Activated CD4-positive, CD25-positive, alpha-beta regulatory T cell (primary cell): ENCODE measurements at regions not wholly inside any gene's neighbourhood (a gene's known extent, or its start where the extent isn't known, plus 50 kb on each side); places are given as distances from the start of the nearest gene placed in this dataset.

ENCODE experiments used
- DNase-seq, 4 experiments: peaks; one replicate each; lab custom pipeline; 2025; lab: John Stamatoyannopoulos, UW

DNA sequence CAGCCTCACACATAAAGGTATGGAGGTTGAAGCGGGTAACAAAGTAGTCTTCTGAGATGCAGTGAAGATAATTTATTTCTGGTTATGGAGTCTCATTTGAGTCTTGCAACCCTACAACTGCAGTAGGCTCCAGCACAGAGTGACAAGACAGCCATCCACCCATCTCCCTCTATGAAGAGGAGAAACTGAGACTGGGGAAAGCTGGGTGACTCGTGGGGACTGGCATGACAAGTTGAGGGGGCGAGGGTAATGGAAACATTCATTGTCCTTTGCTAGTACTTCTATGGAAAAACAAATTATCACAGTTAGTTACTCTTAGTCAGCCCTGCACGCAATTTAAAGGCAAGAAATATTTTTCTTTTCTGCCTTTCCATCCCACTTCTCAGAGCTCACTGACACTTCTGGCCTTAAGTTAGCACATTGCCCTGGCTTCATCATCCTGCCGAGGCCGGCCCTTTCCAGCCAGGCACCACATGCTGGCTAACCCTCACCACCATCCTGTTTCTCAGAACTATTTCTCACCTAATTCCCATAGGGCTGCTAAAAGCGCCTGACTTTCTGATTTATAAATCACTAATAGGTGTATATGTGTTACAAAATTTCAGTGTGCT lies 361.1 kb downstream of the ETS1 start:
- no peak for DNase-seq

GRCh38 chr11:128222245-128222884 lies 365.0 kb downstream of the ETS1 start:
- no peak for DNase-seq

GRCh38 chr11:128219731-128220120 lies 367.6 kb downstream of the ETS1 start:
- no peak for DNase-seq

GRCh38 chr11:128216198-128216597 lies 371.2 kb downstream of the ETS1 start:
- DNase-seq, result no peak

- no peak for DNase-seq
Measured at GRCh38 chr11:128215238-128215882, 372.0 kb downstream of the ETS1 start.

- no peak for DNase-seq
Measured at GRCh38 chr11:128214263-128214662, 373.1 kb downstream of the ETS1 start.

DNA sequence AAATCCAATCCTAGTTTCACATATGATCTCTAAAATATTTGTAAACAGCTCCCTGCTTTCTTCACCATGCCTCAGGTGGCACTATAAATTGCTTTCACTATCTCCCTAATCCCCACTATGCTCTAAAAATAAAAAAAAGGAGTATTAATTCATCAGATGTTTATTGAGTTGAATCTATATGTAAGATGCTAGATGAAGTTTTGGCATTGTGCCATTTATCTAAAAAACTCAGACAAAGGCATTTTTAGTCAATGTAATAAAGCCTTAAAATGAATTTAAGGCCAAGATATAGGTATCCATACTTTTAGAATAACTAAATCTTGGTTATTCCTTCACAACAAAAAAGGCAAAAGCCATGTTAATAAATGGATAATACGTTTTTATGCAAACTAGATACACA lies 373.9 kb downstream of the ETS1 start:
- DNase-seq, result no peak

DNA sequence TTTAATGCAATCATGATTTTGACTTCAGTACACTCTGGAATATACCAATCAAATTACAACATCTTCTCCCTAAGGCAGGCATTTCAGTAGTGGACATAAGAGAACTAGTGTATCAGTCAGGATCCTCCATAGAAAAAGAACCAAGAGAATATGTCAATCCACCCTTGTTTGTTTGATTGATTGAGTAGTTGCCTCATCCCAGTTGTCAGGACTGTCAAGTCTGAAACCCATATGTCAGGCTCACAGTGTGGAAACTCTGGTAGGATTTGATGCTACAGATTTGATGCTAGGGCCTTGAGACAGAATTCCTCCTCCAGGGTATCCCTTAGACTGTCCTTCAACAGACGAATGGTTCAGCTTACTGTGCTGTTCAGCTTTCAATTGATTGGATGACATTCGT lies 375.0 kb downstream of the ETS1 start:
- no peak for DNase-seq

- no peak for DNase-seq
Measured at GRCh38 chr11:128210148-128210940, 377.0 kb downstream of the ETS1 start.

- no peak for DNase-seq
Measured at GRCh38 chr11:128209138-128209435, 378.3 kb downstream of the ETS1 start.

- DNase-seq, result no peak
Measured at GRCh38 chr11:128208329-128209137, 378.8 kb downstream of the ETS1 start.

DNA sequence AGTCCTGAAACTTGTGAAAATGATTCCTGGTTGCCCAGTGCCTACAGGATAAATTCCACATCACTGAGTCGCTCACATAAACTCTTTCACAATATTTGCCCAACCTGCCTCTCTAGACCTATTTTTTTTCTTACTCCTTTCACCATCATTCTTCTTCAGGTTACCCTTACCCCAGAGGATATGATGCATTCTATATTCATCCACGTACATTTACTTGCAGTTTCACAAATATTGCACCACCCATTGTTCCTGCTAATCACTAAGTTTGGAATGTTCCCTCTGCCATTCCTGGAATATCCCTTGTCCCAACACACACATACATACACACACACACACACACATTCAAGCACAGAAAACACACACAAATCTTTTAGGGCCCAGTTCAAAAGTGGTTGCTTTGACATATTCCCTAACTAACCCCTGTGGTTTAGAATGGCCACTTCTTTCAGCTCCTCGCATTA lies 379.5 kb downstream of the ETS1 start:
- DNase-seq, result no peak

DNA sequence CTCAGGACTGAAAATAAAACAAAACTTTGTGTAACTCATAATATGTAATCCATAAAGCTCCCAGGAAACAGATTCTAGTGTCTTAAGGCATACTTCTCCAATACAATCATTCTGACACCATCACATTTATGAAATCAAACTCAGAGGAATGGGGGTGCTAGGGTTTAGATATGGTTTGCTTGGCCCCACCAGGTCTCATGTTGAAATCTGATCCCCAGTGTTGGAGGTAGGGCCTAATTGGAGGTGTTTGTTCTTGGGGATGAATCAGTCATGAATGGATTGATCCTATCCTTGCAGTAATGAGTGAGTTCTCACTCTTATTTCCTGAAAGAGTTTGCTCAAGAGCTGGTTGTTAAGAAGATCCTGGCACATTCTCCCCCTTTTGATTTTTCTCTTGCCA lies 380.9 kb downstream of the ETS1 start:
- DNase-seq, result no peak

DNA sequence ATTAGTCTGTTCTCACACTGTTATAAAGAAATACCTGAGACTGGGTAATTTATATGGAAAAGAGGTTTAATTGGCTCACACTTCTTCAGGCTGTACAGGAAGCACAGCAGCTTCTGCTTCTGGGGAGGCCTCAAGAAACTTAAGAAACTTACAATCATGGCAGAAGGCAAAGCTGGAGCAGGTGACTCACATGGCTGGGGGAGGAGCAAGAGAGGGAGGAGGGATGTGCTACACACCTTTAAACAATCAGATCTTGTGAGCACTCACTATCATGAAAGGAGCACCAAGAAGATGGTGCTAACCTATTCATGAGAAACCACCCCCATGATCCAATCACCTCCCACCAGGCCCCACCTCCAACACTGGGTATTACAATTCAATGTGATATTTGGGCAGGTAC lies 381.6 kb downstream of the ETS1 start:
- no peak for DNase-seq

DNA sequence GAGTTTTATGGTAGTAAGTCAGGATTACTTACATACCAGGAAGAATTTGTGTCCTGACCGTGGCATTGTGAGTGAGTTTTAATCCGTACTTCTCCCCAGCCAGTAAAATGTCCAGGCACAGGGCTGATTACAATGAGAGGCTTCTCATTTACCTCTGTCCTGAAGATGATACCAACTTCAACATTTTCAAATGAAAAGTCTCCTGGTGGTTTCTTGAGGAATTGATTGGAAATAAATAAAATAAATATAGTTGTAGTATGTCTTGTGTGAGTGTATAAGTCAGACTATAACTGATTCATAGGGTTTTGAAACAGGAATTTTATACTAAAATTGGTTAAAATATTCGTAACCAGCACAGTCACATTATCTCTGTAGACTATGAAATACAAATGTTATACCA lies 382.5 kb downstream of the ETS1 start:
- no peak for DNase-seq

DNA sequence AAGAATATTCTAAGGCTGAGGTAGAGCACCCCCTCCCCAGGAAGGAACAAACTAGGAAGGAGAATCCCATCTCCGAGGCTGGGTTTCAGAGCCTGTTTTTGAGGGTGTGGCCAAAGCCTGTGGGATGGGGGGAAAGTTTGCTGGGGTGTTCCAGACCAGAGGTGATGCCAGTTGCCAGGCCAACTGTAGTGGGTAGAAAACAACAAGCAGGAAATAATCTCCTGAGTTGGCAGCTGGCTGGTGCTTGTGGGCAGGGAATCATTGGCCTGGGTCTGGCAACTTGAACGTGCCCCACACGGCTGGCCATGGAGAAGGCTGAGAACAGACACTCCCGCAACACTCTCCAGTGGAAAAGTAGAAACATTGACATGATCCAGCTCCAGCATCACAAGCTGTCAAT lies 385.6 kb downstream of the ETS1 start:
- no peak for DNase-seq

GRCh38 chr11:128201009-128201408 lies 386.3 kb downstream of the ETS1 start:
- no peak for DNase-seq

DNA sequence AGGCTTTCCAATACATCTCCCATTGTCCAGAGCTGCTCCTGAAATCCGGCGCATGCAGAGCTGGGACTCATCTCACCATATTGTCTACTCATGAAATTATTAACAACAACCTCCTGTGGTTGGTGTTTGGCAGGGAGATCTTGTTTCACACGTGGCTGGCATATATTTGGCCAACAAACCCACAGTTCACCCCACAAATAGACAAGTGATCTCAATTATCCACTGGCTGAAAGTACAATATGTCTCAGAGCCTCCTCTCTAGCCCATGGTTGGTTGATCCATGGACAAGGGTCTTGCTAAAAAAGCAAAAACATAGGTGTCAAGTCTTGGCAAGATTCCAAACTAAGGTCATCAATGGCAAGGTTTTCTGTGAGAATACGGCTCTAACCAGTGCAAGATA lies 386.9 kb downstream of the ETS1 start:
- DNase-seq, result no peak

DNA sequence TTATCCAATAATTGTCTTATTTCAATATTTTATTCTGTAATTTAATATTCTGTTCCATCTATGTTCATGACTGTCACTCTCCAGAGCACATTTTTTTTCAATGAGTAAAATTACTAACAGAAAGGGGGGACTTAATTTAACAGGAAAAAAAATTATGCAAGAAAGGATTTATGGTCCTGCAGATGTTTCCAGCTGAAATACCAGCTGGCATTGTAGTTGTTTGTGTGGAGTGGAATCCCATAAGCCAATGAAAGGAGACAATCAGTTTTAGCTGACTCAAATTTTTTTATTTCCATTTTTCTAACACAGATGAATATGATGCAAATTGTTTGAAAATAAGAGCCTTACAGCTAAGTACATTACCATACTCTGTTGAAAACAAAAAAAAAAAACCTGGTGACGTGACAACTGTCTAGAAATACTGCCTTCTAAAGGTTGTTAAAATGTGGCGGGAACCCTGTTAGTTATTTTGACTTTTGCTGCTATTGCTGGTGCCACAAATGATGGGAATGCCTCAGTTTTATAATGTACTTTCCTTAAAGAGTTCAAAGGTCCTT lies 389.1 kb downstream of the ETS1 start:
- no peak for DNase-seq

- DNase-seq, result no peak
Measured at GRCh38 chr11:128196235-128196634, 391.1 kb downstream of the ETS1 start.

- no peak for DNase-seq
Measured at GRCh38 chr11:128195756-128196155, 391.6 kb downstream of the ETS1 start.
